Fibroblast of skin of right quadriceps (primary cell): ENCODE measurements at regions not wholly inside any gene's neighbourhood (a gene's known extent, or its start where the extent isn't known, plus 50 kb on each side); places are given as distances from the start of the nearest gene placed in this dataset.

Experiments used
- DNase-seq: peaks from one replicate; pipeline ENCODE4 v3.0.0-alpha.2; 2013

DNA sequence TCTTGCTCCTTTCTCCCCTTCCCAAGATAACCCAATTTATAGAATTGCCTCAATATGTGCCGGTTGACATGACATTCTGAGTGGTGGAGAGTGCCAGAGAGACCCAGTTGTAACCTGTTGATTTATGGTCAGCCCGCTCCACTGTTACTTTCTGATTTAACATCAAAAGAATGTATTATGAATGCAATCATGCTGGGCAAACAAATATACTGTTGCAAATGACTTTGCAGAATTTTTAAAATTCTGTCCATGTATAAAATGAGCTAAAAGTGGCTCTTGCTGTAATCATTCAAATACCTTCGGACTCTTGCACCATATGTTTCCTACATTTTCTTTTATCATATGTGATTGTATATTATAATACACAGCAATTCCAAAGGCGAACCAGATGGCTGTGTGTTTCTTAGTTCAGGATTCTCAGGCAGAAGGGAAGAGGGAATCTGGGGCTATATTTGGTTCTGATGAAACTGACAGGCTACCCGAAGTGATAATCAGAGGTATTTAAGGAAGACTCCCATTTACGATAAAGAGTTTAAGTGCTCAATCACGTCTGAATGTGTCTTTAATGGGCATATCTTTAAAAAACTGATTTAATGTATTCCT, 131.7 kb downstream of the CLCN4 start:
- peak; percentile 28 for DNase-seq

DNA sequence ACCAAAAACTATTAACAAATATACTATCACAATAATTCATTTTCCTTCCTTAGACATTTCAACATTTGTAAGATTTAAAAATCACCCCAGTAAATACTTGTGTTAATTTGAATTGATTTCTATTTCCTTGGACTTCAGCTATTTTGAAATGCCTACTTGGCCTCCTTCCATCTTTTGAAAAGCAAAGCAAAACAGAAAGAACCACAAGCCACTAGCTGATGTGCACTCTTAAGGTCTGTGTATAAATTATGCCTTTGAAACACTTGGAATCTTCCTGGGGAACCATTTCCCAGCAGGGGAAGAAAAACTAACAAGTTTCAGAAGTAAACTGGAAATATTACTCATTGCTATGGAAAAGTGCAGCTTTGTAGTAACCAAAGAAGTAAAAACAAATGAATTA, 139.8 kb downstream of the CLCN4 start:
- peak; percentile 76 for DNase-seq

DNA sequence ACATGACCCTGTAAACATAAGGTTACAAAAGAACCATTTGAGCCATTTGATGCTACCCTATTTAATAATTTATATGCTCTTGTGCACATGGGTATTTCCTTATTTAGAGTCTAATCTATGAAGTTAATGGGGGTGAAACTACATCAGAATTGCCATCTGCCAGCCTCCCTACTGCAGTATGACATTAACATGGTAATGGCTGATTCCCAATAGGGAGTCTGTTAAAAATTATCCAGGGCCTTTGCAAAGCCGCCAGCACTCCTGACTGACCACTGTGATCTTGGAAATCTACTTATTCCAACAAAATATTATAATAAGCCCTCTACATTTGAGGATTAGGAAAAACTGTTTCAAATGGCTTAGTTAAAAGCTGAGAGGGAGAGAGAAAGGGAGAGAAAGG, 153.7 kb downstream of the CLCN4 start:
- DNase-seq: no peak

DNA sequence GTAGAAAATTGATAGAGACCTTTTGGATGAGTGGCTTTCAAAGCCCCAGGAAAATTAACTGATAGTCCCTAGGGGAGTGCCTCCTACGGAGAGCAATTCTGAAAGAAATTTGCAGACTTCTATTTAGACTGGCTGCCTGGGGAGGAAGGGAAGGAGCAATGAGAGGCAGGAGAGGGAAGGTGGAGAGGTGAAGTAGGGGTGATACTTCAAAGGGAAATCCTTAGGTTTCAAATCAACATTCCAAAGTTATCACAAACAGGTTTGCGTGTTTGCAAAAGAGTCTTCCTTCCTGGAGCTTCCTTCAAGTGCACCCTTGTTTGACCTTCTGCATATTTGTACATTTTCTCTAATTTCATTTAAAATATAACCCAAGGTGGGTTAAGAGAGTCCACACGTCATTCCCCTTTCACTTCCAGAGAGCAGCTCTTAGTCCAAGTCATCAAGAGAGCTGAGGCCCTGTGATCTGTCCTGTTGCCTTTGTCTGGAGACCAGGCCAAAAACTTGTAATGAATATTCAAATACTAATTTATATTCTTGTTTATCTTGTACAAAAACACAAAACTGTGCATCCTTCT, 157.8 kb downstream of the CLCN4 start:
- no peak for DNase-seq

DNA sequence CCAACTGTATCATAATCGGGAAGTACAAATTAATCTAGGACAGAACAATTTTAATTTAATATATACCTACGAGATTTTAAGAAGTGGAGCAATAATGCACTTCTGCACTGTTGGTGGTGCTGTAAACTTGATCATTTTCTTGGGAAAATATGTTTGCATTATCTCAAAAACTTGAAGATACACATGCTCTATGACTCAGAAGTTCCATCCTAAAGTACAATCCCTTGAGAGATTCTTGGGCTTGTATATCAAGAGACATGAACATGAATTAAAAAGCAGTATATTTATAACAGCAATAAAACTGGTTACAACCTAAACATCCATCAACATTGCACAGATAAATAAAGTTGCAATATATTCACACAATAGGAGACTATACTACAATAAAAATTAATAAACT, 168.8 kb downstream of the CLCN4 start:
- peak; percentile 70 for DNase-seq

DNA sequence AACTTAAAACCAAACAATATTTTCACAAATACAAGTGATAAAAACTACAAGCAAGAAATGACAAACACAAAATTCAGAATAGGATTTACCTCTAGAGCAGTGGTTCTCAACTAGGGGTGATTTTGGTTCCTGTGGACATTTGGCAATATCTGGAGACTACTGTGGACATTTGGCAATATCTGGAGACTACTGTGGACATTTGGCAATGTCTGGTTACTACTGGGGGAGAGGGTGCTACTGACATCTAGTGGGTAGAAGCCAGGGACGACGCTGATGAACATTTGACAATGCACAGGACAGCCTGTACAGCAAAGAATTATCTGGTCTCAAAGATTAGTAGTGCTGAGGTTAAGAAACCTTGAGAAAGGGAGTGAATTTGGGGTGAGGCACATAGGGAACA, 169.8 kb downstream of the CLCN4 start:
- peak; percentile 23 for DNase-seq

DNA sequence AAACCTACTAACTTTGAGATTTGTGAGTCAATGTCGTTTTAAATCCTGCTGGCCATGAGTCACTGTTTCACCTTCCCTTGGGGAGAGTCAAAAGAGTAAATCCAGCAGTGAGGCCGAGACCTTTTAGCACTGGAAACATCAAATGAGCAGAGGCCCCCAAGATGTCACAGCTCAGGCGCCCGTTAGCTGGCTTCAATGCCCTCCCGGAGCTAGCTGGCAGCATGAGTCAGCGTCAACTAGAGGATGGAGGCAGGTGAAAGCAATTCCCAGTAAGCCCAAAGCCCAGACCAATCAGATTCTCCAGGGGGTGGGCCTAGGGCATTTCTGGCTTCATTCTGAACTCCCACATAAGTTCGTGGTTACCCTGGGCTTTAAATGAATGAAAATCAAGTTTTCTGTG, 170.9 kb downstream of the CLCN4 start:
- DNase-seq: peak; percentile 15

DNA sequence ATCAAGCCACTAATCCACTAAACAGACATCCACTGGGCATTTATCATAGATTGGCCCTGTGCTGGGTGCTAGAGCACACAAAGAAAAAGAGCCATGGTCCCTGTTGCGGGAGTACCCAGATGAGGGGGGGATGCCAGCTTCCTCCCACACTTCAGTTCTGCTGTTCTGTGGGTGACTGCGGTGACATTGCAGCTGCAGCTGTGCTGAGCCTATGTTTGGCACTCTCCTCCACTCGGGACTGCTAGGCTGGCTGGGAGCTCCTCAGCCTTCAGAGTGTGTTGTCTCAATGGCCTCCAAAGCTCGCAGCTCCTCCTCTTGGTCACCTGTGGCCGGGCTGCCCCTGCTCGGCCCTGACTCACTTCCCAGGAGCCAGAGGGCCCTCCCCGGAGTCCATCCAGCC, 173.2 kb downstream of the CLCN4 start:
- no peak for DNase-seq

DNA sequence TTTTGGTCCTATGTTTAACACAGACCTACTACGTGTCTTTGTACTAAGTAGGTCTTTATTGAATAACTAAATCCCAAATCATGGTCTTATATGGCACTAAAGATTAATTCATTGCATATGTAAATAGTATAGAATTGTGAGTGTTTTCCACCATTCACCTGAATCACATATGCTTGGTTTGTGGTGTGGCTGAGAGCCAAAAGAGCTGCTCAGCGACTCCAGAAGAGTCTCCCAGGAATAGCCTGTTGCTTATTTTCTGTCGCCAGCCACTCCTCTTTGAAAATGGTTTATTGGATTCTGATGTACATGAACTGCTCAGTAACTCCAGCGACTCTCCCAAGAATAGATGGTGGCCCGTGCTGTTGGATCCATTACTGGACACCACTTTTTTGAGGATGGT, 184.5 kb downstream of the CLCN4 start:
- DNase-seq: peak; percentile 38

DNA sequence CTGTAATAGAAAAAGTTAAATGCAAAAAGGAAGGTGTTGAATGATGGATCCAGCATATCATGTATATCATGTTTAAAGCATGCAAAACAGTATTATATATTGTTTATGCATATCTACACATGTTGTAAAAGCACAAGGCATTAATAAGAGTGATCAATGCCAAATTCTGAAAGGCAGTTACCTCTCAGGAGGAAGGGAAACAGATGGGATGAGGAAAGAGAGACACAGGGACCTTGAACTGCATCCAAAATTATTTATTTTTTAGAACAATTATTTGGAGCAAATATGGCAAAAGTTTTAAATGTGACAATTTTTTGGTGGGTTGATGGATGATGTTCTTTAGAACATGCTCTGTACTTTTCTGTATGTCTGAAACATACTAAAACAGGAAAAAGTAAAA, 193.4 kb downstream of the CLCN4 start:
- no peak for DNase-seq

DNA sequence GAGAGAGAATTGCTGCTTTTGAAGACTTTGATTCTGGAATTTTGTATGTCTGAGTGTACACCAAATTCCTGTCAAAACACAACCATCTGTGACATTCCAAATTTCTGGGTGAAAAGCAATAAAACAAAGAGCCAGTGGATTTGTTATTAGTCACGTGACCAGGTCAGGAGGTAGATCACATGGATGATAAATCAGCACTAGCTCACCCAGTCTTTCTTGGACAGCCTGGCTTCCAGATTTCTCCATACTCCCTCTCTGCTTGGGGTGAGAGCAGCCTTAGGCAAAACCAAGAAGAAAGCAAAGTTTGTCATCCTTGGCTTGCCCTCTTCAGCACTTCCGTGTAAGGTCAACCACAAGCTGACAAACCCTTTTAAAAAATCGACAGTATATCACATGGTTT, 194.2 kb downstream of the CLCN4 start:
- peak; percentile 70 for DNase-seq

DNA sequence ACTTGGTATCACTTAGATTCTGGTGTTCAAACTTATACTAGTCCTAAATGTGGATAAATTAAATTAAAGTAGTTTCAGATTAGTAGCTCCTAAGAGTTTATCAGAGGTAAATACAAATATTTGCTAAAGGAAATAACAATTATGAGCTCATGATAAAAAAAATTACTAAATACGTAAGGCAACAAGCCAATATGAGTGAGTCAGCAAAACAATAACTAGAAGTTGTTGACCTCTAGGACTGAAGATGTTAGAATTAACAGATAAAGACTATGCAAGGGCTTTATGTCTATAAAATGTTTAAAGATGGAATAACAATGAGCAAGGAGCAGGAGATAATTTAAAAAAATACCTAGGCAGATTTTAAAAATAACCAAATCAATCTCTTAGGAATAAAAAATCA, 195.8 kb downstream of the CLCN4 start:
- DNase-seq: no peak

DNA sequence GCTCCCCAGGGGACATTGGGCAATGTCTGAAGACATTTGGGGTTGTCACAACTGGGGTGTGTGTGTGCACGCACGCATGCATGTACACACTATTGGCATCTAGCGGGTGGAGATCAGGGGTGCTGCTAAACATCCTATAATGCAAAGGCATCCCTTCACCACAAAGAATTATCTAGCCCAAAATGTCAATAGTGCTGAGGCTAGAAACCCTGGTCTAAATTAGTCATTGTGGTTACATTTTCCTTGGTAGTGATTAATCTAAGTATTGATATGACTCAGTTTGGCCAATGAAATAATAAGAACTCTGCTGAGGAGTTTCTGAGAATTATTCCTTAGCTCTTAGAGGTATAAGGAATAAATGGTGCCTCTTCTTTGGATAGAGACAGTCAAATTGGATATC, 200.2 kb downstream of the CLCN4 start:
- DNase-seq: peak; percentile 60

DNA sequence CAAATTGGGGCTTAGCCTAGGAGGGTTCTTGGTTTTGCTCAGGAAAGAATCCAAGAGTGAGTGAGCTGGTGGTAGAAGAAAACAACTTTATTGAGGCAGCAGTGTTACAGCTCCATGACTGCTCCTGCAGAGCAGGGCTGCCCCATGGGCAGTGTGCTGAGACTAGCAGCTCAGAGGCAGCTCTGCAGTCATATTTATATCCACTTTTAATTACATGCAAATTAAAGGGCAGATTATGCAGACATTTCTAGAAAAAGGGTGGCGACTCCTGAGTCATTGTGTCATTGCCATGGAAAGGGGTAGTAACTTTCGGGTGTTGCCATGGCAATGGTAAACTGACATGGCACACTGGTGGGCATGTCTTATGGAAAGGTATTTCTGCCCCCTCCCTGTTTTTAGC, 202.2 kb downstream of the CLCN4 start:
- DNase-seq: no peak

DNA sequence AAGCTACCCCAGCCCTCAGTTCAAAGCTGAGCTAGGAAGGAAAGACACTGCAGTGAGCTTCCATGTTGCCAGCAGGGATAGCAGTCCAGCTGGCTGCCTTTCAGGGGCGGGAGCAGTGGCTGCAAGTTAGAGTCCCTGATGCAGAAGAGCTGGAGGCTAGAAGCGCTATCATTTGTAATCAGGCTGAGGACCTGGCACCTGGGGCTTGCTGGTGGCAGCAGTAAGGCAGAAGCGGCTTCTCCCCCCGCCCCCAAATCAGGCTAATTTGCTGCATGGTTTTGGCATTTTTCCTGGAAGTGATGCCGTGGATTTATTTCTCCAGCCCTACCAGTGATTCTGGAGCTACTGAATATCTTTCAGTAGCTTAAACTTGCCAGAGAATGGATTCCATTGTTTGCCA, 203.3 kb downstream of the CLCN4 start:
- DNase-seq: peak; percentile 38

DNA sequence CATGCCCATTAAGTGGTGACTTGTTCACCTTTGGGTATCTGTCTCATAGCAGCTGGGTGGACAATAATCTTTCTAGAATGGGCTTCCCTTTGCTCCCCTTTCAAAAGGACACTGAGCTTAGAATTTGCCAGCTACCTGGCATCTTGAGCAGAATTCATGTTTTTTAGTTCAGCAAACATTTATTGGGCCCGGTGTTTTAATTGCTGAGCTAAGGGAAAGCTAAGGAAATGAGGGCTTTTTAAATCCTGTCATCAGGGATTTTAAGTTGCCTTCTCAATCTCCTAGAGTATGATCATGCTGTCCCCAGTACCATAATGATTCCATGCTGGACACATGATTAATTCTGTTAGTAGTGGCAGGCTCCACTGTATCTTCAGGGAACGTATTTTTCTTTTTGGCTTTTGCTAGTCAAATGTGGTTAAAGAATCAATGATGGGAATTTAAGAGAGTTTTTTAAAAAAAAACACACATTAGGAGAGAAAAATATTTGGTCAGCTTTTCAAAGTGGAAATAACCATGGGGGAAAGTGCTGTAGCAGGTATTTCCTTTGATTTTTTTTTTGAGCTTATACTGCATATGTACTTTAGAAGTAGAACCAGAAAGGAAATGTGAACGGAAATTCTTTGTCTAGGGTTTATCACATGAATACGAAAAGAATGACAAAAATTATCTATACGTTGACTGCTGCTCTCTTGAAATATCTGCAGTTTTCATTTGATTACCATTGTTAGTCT, 208.9 kb downstream of the CLCN4 start:
- no peak for DNase-seq

DNA sequence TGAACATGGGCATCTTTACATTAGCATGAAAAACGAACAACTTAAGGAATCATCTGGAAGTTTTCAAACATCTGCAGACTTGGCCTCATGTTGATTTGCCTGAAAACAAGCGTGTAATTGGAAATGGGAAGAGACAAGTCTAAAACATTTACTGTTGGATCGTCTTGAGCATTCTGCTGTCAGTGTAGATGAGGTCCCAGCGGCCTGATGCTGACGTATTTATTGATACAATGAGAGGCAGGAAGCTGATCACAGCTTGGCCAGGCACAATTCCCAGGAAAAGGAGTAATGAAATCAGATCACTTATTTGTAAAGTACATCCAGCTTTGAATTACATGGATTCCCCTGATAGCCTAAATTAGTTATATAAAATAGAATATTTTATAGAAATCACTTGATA, 210.6 kb downstream of the CLCN4 start:
- DNase-seq: no peak

DNA sequence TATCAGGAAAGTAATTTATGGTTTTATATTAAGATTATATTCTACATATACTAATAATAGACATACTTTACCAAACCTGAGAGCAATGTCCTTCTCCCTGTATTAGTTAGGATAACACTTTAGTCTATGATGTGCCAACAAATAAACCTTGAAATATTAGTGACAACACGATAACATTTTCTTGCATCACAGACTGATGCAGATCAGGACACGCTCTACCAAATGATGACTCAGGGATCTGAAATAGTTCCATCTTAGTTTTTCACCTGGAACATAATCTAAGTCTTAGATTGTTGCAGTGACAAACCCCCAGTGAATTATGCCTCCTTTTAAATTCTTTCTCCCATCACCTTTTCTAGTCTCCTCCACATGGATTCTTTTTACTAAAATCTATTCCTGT, 214.2 kb downstream of the CLCN4 start:
- DNase-seq: no peak

DNA sequence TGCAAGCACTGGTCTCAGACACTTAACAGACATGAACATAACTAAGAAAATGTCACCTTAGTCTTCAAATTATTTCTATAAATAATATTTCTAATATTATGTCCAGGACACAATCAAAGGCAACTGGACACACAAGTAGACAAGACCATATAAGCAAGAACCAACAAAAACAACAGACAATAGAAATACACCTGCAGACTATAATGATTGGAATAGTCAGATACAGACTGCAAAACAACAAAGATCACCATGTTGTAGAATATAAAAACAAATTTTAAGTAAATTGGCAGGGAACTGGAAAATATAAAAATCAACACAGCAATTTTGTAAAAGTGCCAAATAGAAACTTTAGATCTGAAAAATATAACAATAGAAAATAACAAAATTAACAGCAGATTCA, 220.7 kb downstream of the CLCN4 start:
- no peak for DNase-seq

DNA sequence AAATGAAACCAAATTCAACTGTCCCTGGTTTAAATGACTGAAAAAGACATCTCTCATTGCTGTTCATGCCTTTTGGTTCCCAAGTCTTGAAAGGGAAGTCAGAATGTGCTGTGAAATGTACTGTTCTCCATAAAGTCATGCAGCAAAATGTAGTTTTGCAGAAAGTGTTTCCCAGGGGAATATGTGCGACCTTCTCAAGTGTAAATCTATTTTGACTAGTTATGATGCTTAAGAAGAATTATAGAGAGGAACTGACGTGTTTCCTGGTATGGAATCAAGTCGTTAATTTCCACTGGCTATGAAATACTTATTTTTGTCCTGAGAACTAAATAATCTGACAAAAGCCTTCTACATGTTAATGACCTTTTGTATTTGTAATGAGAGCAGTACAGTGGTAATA, 223.1 kb downstream of the CLCN4 start:
- peak; percentile 46 for DNase-seq

DNA sequence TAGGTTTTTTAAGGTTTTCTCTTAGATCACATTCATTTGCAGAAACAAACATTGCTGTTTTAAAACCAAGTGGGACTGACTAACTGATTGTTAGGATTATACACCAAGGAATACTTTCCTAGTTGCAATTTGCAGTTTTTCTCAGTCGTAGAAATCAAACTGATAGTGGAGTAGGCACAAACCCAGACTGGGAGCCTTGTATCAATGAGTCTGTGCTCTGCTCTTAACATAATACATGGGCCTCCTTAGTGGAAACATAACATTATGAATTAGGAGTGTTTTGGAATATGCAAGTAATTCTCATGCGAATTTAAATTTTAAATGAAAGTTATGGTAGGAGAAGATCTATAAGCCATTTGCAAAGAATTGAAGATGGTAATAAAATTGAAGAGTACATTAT, 223.5 kb downstream of the CLCN4 start:
- DNase-seq: no peak

DNA sequence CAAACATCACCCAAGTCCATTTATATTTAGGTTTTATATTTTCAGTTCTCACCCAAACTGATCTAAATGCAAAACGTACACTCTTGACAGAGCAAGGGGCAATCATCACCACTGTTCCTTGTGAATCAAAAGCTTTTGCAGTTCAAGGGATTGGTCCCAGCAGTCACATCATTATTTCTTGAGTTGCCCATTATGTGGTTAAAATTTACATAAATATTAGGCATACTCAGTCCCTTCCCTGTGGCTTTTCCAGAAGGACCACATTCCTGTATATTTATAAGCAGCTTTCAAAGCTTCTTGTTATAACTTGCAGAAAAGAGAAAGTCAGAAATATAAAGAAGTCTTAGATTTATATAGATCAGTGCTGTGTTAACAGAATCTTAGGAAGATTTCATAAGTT, 224.4 kb downstream of the CLCN4 start:
- DNase-seq: no peak

DNA sequence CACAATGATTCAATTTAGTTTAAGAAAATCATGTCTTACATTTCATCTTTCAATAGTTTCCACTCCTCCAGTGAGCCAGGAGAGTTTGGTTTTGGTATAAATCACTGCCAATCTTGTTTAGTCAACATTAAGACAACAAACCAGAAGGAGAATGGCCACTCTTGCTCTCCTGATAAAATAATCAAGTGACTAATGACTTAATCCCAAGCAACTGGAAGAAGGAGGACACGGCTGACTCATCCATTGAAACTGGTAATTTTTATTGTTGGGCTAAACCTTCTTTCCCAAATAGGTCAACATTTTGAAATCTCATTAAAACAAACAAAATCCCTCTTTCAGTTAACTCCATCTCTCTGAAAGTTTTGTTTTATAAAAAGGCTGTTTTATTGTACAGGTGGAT, 230.2 kb downstream of the CLCN4 start:
- DNase-seq: no peak

DNA sequence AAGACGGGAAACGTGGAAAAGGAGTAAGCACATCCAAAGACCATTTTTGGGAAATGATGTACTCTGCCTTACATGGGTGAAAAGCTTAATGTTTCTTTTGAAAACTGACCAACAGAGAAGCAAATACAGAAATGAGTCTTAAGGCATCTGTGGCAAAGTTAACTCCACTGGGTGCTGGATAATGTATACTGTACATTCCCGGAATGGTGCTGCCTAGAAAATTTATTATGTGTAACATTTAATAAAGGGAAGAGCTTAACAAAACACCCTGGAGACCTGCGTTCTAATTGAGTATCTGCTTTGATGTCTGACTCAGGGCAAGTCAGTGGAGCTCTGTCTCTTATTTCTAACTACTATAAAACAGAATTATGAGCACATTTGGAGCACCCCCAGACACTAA, 230.2 kb downstream of the MID1 start:
- DNase-seq: no peak

DNA sequence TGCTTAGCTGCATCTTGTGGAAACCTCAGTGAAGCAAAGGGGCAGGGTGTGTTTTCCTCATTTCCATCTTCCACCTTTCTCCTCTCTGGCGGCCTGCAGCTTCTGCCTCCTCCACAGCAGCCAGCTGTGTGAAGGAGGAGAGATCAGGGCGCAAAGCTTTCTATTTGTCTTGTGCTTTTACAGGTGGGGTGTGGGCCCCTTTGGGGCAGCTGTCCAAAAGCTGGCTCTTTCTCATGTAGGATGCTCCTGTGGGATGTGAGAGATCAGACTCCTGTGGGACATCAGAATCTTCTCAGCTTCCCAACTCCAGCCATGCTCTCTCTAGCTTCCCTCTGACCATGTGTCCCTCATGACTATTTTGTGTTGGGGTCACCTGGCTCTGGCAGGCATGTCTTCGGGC, 227.1 kb downstream of the MID1 start:
- DNase-seq: no peak
